ENCODE measurements at regions not wholly inside any gene's neighbourhood (a gene's known extent, or its start where the extent isn't known, plus 50 kb on each side); places are given as distances from the start of the nearest gene placed in this dataset.
"Not testable (repeated sequence)": the region's sequence is repeated elsewhere in the genome, so short reads cannot be mapped to it uniquely, and the experiment has no call there.

DNA sequence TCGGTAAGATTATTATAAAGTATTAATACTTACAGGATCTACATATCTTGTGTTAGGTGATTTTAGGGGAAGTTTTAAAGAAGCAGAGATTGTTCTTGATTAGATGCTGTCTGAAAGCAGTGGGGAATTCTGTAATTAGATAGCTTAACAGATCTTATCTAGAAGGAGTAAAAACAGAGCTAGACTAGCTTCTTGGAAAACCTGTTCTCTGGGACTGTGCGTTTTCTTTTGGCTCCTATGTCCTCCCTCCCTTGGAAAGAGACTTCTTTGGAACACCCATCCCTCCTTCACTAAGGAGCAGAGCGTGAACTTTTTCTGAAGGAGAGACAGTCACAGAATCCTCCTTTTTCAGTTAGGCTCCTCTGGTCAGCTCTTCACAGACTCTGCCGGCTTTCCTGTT is 83.5 kb upstream of the ZNF184 start:
- POLR2A ChIA-PET (ENCODE audit: low non-redundant PET) = no interaction called here

DNA sequence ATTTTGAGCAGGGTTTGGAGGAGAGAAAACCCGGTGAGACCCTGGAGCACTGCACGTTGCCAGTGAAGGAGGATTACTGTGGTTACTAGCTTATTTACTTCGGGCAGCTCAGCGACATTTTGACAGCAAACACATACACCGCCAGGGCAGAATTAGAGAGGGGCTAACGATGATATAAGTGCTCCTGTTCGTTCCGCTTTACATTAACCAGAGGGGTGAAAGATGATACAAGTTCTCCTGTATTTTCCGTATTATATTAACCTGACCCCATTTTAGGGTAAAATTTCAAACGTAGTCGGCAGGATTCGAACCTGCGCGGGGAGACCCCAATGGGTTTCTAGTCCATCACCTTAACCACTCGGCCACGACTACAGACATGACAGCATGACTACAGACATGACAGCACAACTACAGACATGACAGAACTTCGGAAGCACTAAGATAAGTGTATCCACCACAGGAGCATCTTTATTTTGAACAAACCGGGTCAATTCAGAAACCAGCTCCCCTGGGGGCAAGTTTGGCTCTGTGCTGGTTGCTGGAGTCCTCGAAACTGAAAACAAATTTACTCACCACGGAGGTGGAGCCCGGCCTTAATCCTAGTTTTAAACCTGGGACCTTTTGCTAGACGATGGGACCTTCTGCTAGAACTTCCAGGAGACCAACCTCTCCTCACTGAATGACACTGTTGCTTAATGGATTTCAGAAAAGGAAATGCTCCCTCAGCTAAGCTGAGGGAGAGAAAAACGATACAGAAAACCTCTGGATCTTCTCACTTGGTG is 80.4 kb upstream of the ZNF184 start:
- CTCF ChIA-PET = no interaction called here
- TF ChIP-seq, protein P1, sequence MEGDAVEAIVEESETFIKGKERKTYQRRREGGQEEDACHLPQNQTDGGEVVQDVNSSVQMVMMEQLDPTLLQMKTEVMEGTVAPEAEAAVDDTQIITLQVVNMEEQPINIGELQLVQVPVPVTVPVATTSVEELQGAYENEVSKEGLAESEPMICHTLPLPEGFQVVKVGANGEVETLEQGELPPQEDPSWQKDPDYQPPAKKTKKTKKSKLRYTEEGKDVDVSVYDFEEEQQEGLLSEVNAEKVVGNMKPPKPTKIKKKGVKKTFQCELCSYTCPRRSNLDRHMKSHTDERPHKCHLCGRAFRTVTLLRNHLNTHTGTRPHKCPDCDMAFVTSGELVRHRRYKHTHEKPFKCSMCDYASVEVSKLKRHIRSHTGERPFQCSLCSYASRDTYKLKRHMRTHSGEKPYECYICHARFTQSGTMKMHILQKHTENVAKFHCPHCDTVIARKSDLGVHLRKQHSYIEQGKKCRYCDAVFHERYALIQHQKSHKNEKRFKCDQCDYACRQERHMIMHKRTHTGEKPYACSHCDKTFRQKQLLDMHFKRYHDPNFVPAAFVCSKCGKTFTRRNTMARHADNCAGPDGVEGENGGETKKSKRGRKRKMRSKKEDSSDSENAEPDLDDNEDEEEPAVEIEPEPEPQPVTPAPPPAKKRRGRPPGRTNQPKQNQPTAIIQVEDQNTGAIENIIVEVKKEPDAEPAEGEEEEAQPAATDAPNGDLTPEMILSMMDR (conservative IDR thresholded peaks at IDR 0.05; ENCODE audit: low read depth) = no peak
- no peak for DNase-seq (ENCODE audit: low spot score)
- H3K27ac ChIP-seq = no peak overlapping the region
- POLR2A ChIA-PET (ENCODE audit: low non-redundant PET) = no interaction called here

More for the DNA sequence above, 83.5 kb upstream of the ZNF184 start:
- TF ChIP-seq, protein P1 (conservative IDR thresholded peaks at IDR 0.05; ENCODE audit: low read depth) = no peak
- H3K27ac ChIP-seq = no peak overlapping the region
- no peak for DNase-seq (ENCODE audit: low spot score)
- CTCF ChIA-PET = interaction anchor here (0.7 kb wide), 1 partner anchor 229 kb away, joined by 3 read pairs; no protein-coding TSS in a partner anchor

DNA sequence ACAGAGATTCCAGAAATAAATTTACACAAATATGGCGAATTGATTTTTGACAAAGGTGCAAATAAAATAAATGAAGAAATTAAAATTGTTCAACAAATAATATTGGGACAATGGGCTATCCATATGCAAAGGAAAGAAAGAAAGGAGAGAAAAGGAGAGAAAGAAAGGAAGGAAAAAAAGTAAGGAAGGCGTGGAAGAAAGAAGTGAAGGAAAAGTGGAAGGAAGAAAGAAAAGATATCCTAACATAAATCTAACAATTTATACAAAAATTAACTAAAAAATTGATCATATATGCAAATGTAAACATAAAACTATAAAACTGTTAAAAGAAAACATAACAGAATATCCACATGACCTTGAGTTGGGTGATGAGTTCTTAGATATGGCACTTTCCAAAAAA is 78.7 kb upstream of the ZNF184 start:
- no peak overlapping the region for H3K27ac ChIP-seq
- TF ChIP-seq, protein P1 (conservative IDR thresholded peaks at IDR 0.05; ENCODE audit: low read depth) = no peak
- ChIA-PET POLR2A (ENCODE audit: low non-redundant PET) (no interaction called here), CTCF (interaction anchor here (0.6 kb wide), 1 partner anchor 33 kb away, joined by 3 read pairs; no protein-coding TSS in a partner anchor)
- DNase-seq (ENCODE audit: low spot score) = no peak

DNA sequence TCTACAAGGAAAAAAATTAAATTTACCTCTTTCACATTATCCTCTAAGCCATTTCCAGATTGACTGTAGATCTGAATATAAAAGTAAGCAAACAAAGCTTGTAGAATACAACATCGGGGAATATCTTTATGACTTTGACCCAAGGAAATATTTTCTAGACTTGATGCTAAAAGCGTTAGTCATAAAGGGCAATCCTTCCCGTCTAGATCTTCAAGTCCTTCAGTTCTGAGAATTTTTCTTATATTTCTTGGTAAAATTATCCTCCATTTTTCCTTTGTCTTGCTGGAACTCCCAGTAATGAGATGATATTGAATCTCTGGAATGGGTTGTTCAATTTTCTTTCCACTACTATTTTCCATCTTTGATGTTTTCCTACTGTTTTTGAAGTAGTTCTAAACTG is 77.8 kb upstream of the ZNF184 start:
- POLR2A ChIA-PET (ENCODE audit: low non-redundant PET) = no interaction called here
- TF ChIP-seq, protein P1 (conservative IDR thresholded peaks at IDR 0.05; ENCODE audit: low read depth) = no peak
- DNase-seq (ENCODE audit: low spot score) = no peak
- CTCF ChIA-PET = no interaction called here
- no peak overlapping the region for H3K27ac ChIP-seq

DNA sequence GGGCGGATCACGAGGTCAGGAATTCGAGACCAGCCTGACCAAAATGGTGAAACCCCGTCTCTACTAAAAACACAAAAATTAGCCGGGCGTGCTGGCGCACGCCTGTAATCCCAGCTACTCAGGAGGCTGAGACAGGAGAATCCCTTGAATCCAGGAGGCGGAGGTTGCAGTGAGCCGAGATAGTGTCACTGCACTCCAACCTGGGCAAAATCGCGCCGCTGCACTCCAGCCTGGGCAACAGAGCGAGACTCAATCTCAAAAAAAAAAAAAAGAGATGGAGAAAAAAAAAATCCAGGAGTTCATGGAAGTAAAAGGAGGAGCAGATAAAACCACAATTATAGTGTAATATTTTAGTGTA is 76.3 kb upstream of the ZNF184 start:
- POLR2A ChIA-PET (ENCODE audit: low non-redundant PET); DNase-seq (ENCODE audit: low spot score); H3K27ac ChIP-seq: not testable (repeated sequence)
- CTCF ChIA-PET = interaction anchor here (0.7 kb wide), 1 partner anchor 921 kb away, joined by 3 read pairs; no protein-coding TSS in a partner anchor

DNA sequence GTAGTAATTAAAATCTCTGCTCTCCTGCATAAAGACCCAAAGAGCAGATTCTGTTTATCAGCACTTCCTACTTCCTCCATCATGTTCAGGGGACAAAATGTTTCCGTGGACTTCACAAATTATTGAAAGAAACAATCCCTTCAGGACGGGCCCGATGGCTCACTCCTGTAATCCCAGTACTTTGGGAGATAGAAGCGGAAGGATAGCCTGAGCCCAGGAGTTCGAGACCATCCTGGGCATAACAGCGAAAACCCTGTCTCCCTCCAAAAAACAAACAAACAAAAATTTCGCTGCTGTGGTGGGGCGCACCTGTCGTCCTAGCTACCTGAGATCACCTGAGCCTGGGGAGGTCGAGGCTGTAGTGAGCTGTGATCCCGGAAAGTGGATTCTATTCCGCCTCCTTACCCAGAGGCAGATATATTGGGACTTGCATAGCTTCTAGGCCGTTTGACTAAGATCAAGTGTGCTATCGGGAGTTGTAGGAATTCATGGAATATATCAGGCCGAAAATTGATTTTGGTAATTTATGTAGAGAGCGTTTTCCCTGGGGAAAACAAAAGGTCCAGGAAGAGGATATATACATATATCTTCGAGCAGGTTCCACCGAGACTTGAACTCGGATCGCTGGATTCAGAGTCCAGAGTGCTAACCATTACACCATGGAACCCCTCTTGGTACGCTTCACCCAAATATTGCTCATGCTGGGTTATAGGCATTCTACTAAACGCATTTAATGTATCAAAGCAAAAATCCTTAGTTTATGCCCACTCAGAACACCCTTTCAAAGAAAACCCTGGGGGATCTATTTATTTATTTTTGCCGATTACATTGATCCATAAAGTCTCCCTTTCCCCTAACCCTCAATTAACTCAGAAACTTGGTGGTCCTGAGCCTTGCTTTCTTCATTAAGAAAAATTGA is 74.5 kb upstream of the ZNF184 start:
- no peak overlapping the region for H3K27ac ChIP-seq
- no peak for DNase-seq (ENCODE audit: low spot score)
- CTCF ChIA-PET = no interaction called here
- POLR2A ChIA-PET (ENCODE audit: low non-redundant PET) = interaction anchor here (0.6 kb wide), 1 partner anchor 1232 kb away, joined by 4 read pairs; no protein-coding TSS in a partner anchor
- TF ChIP-seq, protein P1 (conservative IDR thresholded peaks at IDR 0.05; ENCODE audit: low read depth) = no peak

Measured in RWPE1 (cell line).